WTC11 (cell line): ENCODE measurements at regions not wholly inside any gene's neighbourhood (a gene's known extent, or its start where the extent isn't known, plus 50 kb on each side); places are given as distances from the start of the nearest gene placed in this dataset.

Experiments
- ATAC-seq: fragments of 200-7000 bp; cut with Tn5 transposase; 2 replicates; pipeline ENCODE4 v1.10.0; 2021; ENCODE audit warnings: mild to moderate bottlenecking, moderate library complexity
- CTCF ChIA-PET: fragments of 300-600 bp; sonication (Branson Sonifier 250); formaldehyde crosslinking; loops from one replicate; lab custom pipeline; 2021; ENCODE audit warnings: antibody characterized with exemption; lab: Charles Lee
- POLR2A ChIA-PET: fragments of 350-600 bp; sonication (Branson Sonifier 250); formaldehyde crosslinking; loops from one replicate; lab custom pipeline; 2021; ENCODE audit warnings: antibody characterized with exemption; lab: Charles Lee
- DNase-seq: peaks from one replicate; pipeline ENCODE4 v3.0.0; 2021; ENCODE audit warnings: low spot score
- H3K27ac Mint-ChIP-seq: 2 replicates; pipeline ENCODE4 v1.8.0; 2021; ENCODE audit warnings: mixed read lengths
- H3K27me3 Mint-ChIP-seq: 2 replicates; pipeline ENCODE4 v1.8.0; 2021; ENCODE audit warnings: low read depth, mild to moderate bottlenecking, moderate library complexity, mixed read lengths
- H3K36me3 Mint-ChIP-seq: 2 replicates; pipeline ENCODE4 v1.8.0; 2021; ENCODE audit warnings: mixed read lengths
- H3K4me1 Mint-ChIP-seq: 2 replicates; pipeline ENCODE4 v1.8.0; 2022; ENCODE audit warnings: mixed read lengths
- H3K4me3 Mint-ChIP-seq: 2 replicates; pipeline ENCODE4 v1.8.0; 2021; ENCODE audit warnings: mild to moderate bottlenecking, moderate library complexity, mixed read lengths
- H3K9me3 Mint-ChIP-seq: 2 replicates; pipeline ENCODE4 v1.8.0; 2021; ENCODE audit warnings: mixed read lengths
- AR ChIP-seq: fragments of 250-450 bp; sonication (Bioruptor Pico); IDR thresholded peaks from 2 replicates; pipeline ENCODE4 v1.9.0; 2021; ENCODE audit warnings: mild to moderate bottlenecking
- CBFB ChIP-seq: sonication (generic); formaldehyde crosslinking; IDR thresholded peaks from 2 replicates; pipeline ENCODE4 v1.8.1; 2022; ENCODE audit warnings: mild to moderate bottlenecking, low read depth, missing genetic modification reagents
- EMX1 ChIP-seq: fragments of 250-450 bp; sonication (Bioruptor Pico); IDR thresholded peaks from 2 replicates; pipeline ENCODE4 v1.8.0; 2021; ENCODE audit warnings: mild to moderate bottlenecking
- GRHL2 ChIP-seq: fragments of 250-450 bp; sonication (Bioruptor Pico); IDR thresholded peaks from 2 replicates; pipeline ENCODE4 v1.8.0; 2022; ENCODE audit warnings: mild to moderate bottlenecking, moderate library complexity; ENCODE audit not compliant: insufficient replicate concordance, severe bottlenecking
- JUN ChIP-seq: sonication (generic); formaldehyde crosslinking; IDR thresholded peaks from 2 replicates; pipeline ENCODE4 v1.8.0; 2023; ENCODE audit warnings: mild to moderate bottlenecking, missing genetic modification reagents
- MAX ChIP-seq: sonication (generic); formaldehyde crosslinking; IDR thresholded peaks from 2 replicates; pipeline ENCODE4 v1.8.0; 2022; ENCODE audit warnings: mild to moderate bottlenecking, missing genetic modification reagents
- MYBL2 ChIP-seq: sonication (generic); formaldehyde crosslinking; IDR thresholded peaks from 2 replicates; pipeline ENCODE4 v1.8.1; 2023; ENCODE audit warnings: mild to moderate bottlenecking, moderate library complexity, missing genetic modification reagents
- PRDM15 ChIP-seq: sonication (generic); formaldehyde crosslinking; IDR thresholded peaks from 2 replicates; pipeline ENCODE4 v1.8.0; 2022; ENCODE audit warnings: missing genetic modification reagents
- SMAD4 ChIP-seq: sonication (generic); formaldehyde crosslinking; IDR thresholded peaks from 2 replicates; pipeline ENCODE4 v1.8.0; 2022; ENCODE audit warnings: mild to moderate bottlenecking, missing genetic modification reagents
- ZMAT4 ChIP-seq: fragments of 250-450 bp; sonication (Bioruptor Pico); IDR thresholded peaks from 2 replicates; pipeline ENCODE4 v1.9.0; 2021; ENCODE audit warnings: mild to moderate bottlenecking
- ZNF281 ChIP-seq: sonication (generic); formaldehyde crosslinking; IDR thresholded peaks from 2 replicates; pipeline ENCODE4 v1.8.0; 2023; ENCODE audit warnings: mild to moderate bottlenecking, missing genetic modification reagents
- ZNF532 ChIP-seq: fragments of 250-450 bp; sonication (Bioruptor Pico); IDR thresholded peaks from 2 replicates; pipeline ENCODE4 v1.9.0; 2021; ENCODE audit warnings: mild to moderate bottlenecking, borderline replicate concordance
- ZSCAN18 ChIP-seq: fragments of 250-450 bp; sonication (Bioruptor Pico); IDR thresholded peaks from 2 replicates; pipeline ENCODE4 v2.1.2; 2022; ENCODE audit warnings: mild to moderate bottlenecking, moderate library complexity

- H3K4me3 Mint-ChIP-seq = no peak overlapping the region
- CTCF ChIA-PET = no interaction called here
- no peak overlapping the region for H3K27ac Mint-ChIP-seq
- no peak for TF ChIP-seq ZMAT4 (CRISPR knock-in tag)
- TF ChIP-seq GRHL2 (CRISPR knock-in tag) = no peak
- no peak for TF ChIP-seq SMAD4 (CRISPR knock-in tag)
- no peak for TF ChIP-seq AR (CRISPR knock-in tag)
- TF ChIP-seq EMX1 (CRISPR knock-in tag) = no peak
- TF ChIP-seq ZSCAN18 = no peak
- TF ChIP-seq JUN (CRISPR knock-in tag) = no peak
- TF ChIP-seq PRDM15 (CRISPR knock-in tag) = no peak
- no peak for TF ChIP-seq CBFB (CRISPR knock-in tag)
- no peak for TF ChIP-seq MYBL2 (CRISPR knock-in tag)
- no peak for TF ChIP-seq MAX (CRISPR knock-in tag)
- no peak for TF ChIP-seq ZNF532 (CRISPR knock-in tag)
- no peak for TF ChIP-seq ZNF281 (CRISPR knock-in tag)
- TF ChIP-seq, all 79 proteins: peak for 0
- DNase-seq (no peak), ATAC-seq (no peak)
- H3K27me3 Mint-ChIP-seq = peaks cover 4% of the 10 kb centered on the region
- H3K9me3 Mint-ChIP-seq = peaks cover 30% of the 10 kb centered on the region
- peaks cover 17% of the 10 kb centered on the region for H3K4me1 Mint-ChIP-seq
- POLR2A ChIA-PET = no interaction called here
- H3K36me3 Mint-ChIP-seq = peaks cover 16% of the 10 kb centered on the region
These were observed 251.9 kb upstream of the PTER start for GRCh38 chr10:16184906-16185305.
